Common myeloid progenitor, CD34-positive (primary cell): ENCODE measurements at regions not wholly inside any gene's neighbourhood (a gene's known extent, or its start where the extent isn't known, plus 50 kb on each side); places are given as distances from the start of the nearest gene placed in this dataset.
"Not testable (repeated sequence)": the region's sequence is repeated elsewhere in the genome, so short reads cannot be mapped to it uniquely, and the experiment has no call there.

Experiments used
- CTCF ChIA-PET: fragments of 350-600 bp; sonication (Branson Sonifier 250); formaldehyde crosslinking; loops from one replicate; lab custom pipeline; 2021; ENCODE audit warnings: antibody characterized with exemption; lab: Charles Lee
- POLR2A ChIA-PET: fragments of 350-600 bp; sonication (Branson Sonifier 250); formaldehyde crosslinking; loops from one replicate; lab custom pipeline; 2021; ENCODE audit warnings: antibody characterized with exemption; lab: Charles Lee
- DNase-seq, 3 donors: peaks; one replicate each; pipeline versions ENCODE4 v3.0.0 to v3.0.0-alpha.2; 2013
- H3K27ac ChIP-seq, 2 experiments: 1 replicate in 1 of 2; 2 replicates in 1 of 2; pipeline ENCODE4 v1.7.0; 2013; ENCODE audit warnings: inconsistent platforms in 2 of 2, low read length in 2 of 2, mild to moderate bottlenecking in 2 of 2, low read depth in 1 of 2, moderate library complexity in 1 of 2; ENCODE audit not compliant: severe bottlenecking in 2 of 2, insufficient read depth in 1 of 2, poor library complexity in 1 of 2
- H3K27me3 ChIP-seq, 5 experiments: replicated peaks in 2 of 5; 1 replicate in 3 of 5; 2 replicates in 2 of 5; pipeline versions ENCODE4 v1.6.1 to v1.7.0; 2013; ENCODE audit warnings: low read length in 4 of 5, mild to moderate bottlenecking in 2 of 5, moderate library complexity in 2 of 5, inconsistent platforms in 1 of 5; ENCODE audit not compliant: insufficient read depth in 5 of 5, control insufficient read depth in 4 of 5
- H3K36me3 ChIP-seq, 4 experiments: 1 replicate in 2 of 4; 2 replicates in 2 of 4; pipeline versions ENCODE4 v1.6.1 to v1.7.0; 2013; ENCODE audit warnings: low read length in 3 of 4, control low read depth in 1 of 4, mild to moderate bottlenecking in 1 of 4; ENCODE audit not compliant: control insufficient read depth in 4 of 4, insufficient read depth in 4 of 4
- H3K4me1 ChIP-seq, 4 experiments: 1 replicate in 3 of 4; 2 replicates in 1 of 4; pipeline versions ENCODE4 v1.6.1 to v1.7.1; 2013; ENCODE audit warnings: low read length in 3 of 4, mild to moderate bottlenecking in 3 of 4, control low read depth in 1 of 4, inconsistent platforms in 1 of 4, moderate library complexity in 1 of 4; ENCODE audit not compliant: control insufficient read depth in 4 of 4, insufficient read depth in 4 of 4; ENCODE audit errors: control extremely low read depth in 1 of 4
- H3K4me3 ChIP-seq, 7 experiments: 1 replicate in 4 of 7; 2 replicates in 3 of 7; pipeline versions ENCODE4 v1.5.1 to v1.7.0; 2013; ENCODE audit warnings: mild to moderate bottlenecking in 7 of 7, low read length in 6 of 7, moderate library complexity in 6 of 7, inconsistent platforms in 2 of 7, low read depth in 2 of 7, control low read depth in 1 of 7; ENCODE audit not compliant: insufficient read depth in 4 of 7, control insufficient read depth in 1 of 7; ENCODE audit errors: extremely low read depth in 1 of 7
- H3K9me3 ChIP-seq, 5 experiments: 1 replicate in 4 of 5; 2 replicates in 1 of 5; pipeline versions ENCODE4 v1.6.1 to v1.7.1; 2013; ENCODE audit warnings: low read length in 4 of 5, mild to moderate bottlenecking in 2 of 5, inconsistent platforms in 1 of 5, low read depth in 1 of 5, moderate library complexity in 1 of 5; ENCODE audit not compliant: control insufficient read depth in 4 of 5, insufficient read depth in 2 of 5; ENCODE audit errors: control extremely low read depth in 1 of 5
- WGBS: methylation state at CpG from one replicate; pipeline ENCODE4 v1.1.5; 2013; ENCODE audit not compliant: insufficient coverage; 5-methylcytosine and 5-hydroxymethylcytosine counted together

GRCh38 chr14:88961214-88961613, 136.8 kb downstream of the TTC8 start:
- CTCF ChIA-PET: no interaction called here
- DNase-seq: no peak
- H3K27me3 ChIP-seq: peaks cover 0 to 4% (median 0%) of the 10 kb centered on the region in 5 experiments
- no peaks in the 10 kb centered on the region for H3K36me3 ChIP-seq
- H3K4me1 ChIP-seq: no peaks in the 10 kb centered on the region
- POLR2A ChIA-PET: no interaction called here
- no peaks in the 10 kb centered on the region for H3K9me3 ChIP-seq
- H3K4me3 ChIP-seq: no peak overlapping the region
- H3K27ac ChIP-seq: no peak overlapping the region
- 90% methylated on average over 3 of the region's 3 CpGs for WGBS

- CTCF ChIA-PET: no interaction called here
- WGBS: 85% methylated on average over 4 of the region's 4 CpGs
- POLR2A ChIA-PET: no interaction called here
- Histone ChIP-seq H3K36me3 (no peaks in the 10 kb centered on the region), H3K27ac (no peak overlapping the region), H3K9me3 (no peaks in the 10 kb centered on the region), H3K4me1 (no peaks in the 10 kb centered on the region), H3K4me3 (no peak overlapping the region), H3K27me3 (peaks cover 0 to 4% (median 0%) of the 10 kb centered on the region in 5 experiments)
- DNase-seq: no peak
Observed at GRCh38 chr14:88962356-88962755, 137.9 kb downstream of the TTC8 start.

- 100% methylated on average over 1 of the region's 3 CpGs for WGBS
- H3K9me3 ChIP-seq: no peaks in the 10 kb centered on the region
- H3K36me3 ChIP-seq: no peaks in the 10 kb centered on the region
- no peak overlapping the region for H3K4me3 ChIP-seq
- H3K27me3 ChIP-seq: peaks cover 0 to 2% (median 1%) of the 10 kb centered on the region in 5 experiments
- POLR2A ChIA-PET: no interaction called here
- CTCF ChIA-PET: interaction anchor here (0.9 kb wide), 1 partner anchor 10 kb away, joined by 4 read pairs; no protein-coding TSS in a partner anchor
- H3K4me1 ChIP-seq: no peaks in the 10 kb centered on the region
- DNase-seq: no peak
- no peak overlapping the region for H3K27ac ChIP-seq
Observed at GRCh38 chr14:88967299-88967698, 142.8 kb downstream of the TTC8 start.

- Histone ChIP-seq H3K27ac (no peak overlapping the region), H3K4me3 (no peak overlapping the region), H3K36me3 (no peaks in the 10 kb centered on the region), H3K27me3 (peaks cover 0 to 25% (median 4%) of the 10 kb centered on the region in 5 experiments), H3K9me3 (peaks cover 0 to 8% (median 4%) of the 10 kb centered on the region in 5 experiments), H3K4me1 (no peaks in the 10 kb centered on the region)
- DNase-seq: no peak
- CTCF ChIA-PET: no interaction called here
- 78% methylated on average over 1 of the region's 3 CpGs for WGBS
- POLR2A ChIA-PET: no interaction called here
Observed at GRCh38 chr14:88975043-88975830, 150.8 kb downstream of the TTC8 start.

DNA sequence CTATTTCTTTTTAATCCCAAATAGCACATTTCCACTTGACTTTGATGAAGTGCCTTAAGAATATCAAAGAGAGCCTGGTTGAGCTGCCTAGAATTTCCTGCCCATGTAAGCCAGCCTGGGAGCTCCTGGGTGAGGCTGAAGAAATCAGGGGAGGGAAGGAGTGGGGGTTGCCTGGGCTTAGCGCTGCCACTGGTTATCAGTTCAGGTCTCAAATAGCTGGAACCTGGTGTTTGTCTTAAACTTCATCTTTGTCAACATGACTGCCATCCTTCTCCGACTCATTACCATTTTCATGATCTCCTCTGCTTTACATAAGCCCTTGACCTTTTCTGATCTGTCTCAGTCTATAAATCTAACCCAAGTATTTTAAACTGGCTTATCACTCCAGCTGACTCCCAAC, 151.5 kb downstream of the TTC8 start:
- Histone ChIP-seq H3K9me3 (peaks cover 0 to 8% (median 4%) of the 10 kb centered on the region in 5 experiments), H3K27ac (no peak overlapping the region), H3K27me3 (peaks cover 0 to 26% (median 4%) of the 10 kb centered on the region in 5 experiments), H3K4me3 (no peak overlapping the region), H3K4me1 (no peaks in the 10 kb centered on the region), H3K36me3 (no peaks in the 10 kb centered on the region)
- ChIA-PET CTCF (no interaction called here), POLR2A (no interaction called here)
- WGBS: 100% methylated on average over 1 of the region's 2 CpGs
- DNase-seq: no peak

DNA sequence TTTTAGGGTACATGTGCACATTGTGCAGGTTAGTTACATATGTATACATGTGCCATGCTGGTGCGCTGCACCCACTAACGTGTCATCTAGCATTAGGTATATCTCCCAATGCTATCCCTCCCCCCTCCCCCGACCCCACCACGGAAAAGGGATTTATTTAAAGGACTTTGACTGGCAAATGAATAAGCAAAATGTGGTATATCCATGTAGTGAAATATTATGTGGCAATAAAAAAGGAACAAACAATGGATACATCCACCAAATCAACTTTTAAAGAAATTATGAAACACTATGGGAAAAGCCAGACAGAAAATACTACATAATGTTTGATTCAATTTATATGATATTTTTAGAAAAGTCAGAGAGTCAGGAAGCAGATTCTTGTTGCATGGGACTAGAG, 156.5 kb downstream of the TTC8 start:
- H3K27ac ChIP-seq, H3K36me3 ChIP-seq, H3K4me3 ChIP-seq, POLR2A ChIA-PET, H3K4me1 ChIP-seq, CTCF ChIA-PET, DNase-seq: not testable (repeated sequence)
- Histone ChIP-seq H3K27me3 (peaks cover 0 to 47% (median 6%) of the 10 kb centered on the region in 5 experiments), H3K9me3 (peaks cover 0 to 14% (median 4%) of the 10 kb centered on the region in 5 experiments)
- no CpG with 5 or more reads among the region's 4 CpGs for WGBS

- DNase-seq: no peak
- Histone ChIP-seq H3K4me1 (no peaks in the 10 kb centered on the region), H3K27ac (no peak overlapping the region), H3K9me3 (peaks cover 0 to 14% (median 7%) of the 10 kb centered on the region in 5 experiments), H3K4me3 (no peak overlapping the region), H3K27me3 (peaks cover 0 to 50% (median 6%) of the 10 kb centered on the region in 5 experiments), H3K36me3 (no peaks in the 10 kb centered on the region)
- POLR2A ChIA-PET: no interaction called here
- CTCF ChIA-PET: no interaction called here
- WGBS: 97% methylated on average over 3 of the region's 4 CpGs
Observed at GRCh38 chr14:88981948-88982347, 157.5 kb downstream of the TTC8 start.
